Daoy (cell line): ENCODE measurements at regions not wholly inside any gene's neighbourhood (a gene's known extent, or its start where the extent isn't known, plus 50 kb on each side); places are given as distances from the start of the nearest gene placed in this dataset.
"Not testable (repeated sequence)": the region's sequence is repeated elsewhere in the genome, so short reads cannot be mapped to it uniquely, and the experiment has no call there.

ENCODE experiments used
- DNase-seq: peaks from one replicate; pipeline ENCODE4 v3.0.0-alpha.2; 2015; ENCODE audit warnings: low read depth

- no peak for DNase-seq
Observed at GRCh38 chrX:34576864-34577263, 80.2 kb downstream of the TMEM47 start.

- DNase-seq, result no peak
Observed at GRCh38 chrX:34565981-34566380, 91.1 kb downstream of the TMEM47 start.

- no peak for DNase-seq
Observed at GRCh38 chrX:34563804-34564203, 93.3 kb downstream of the TMEM47 start.

GRCh38 chrX:34563061-34563460 is 94.0 kb downstream of the TMEM47 start:
- DNase-seq, result no peak

GRCh38 chrX:34562006-34562405 is 95.1 kb downstream of the TMEM47 start:
- no peak for DNase-seq

GRCh38 chrX:34560180-34560579 is 96.9 kb downstream of the TMEM47 start:
- DNase-seq, result no peak

GRCh38 chrX:34559325-34559724 is 97.8 kb downstream of the TMEM47 start:
- no peak for DNase-seq

GRCh38 chrX:34557733-34558132 is 99.4 kb downstream of the TMEM47 start:
- DNase-seq, result no peak

GRCh38 chrX:34555481-34555880 is 101.6 kb downstream of the TMEM47 start:
- DNase-seq, result no peak

- DNase-seq, result no peak
Observed at GRCh38 chrX:34546366-34546765, 110.7 kb downstream of the TMEM47 start.

- DNase-seq, result no peak
Observed at GRCh38 chrX:34528081-34528480, 129.0 kb downstream of the TMEM47 start.

GRCh38 chrX:34521563-34521962 is 135.5 kb downstream of the TMEM47 start:
- no peak for DNase-seq

- no peak for DNase-seq
Observed at GRCh38 chrX:34509394-34509793, 147.7 kb downstream of the TMEM47 start.

GRCh38 chrX:34503119-34503518 is 154.0 kb downstream of the TMEM47 start:
- no peak for DNase-seq

GRCh38 chrX:34493086-34493485 is 164.0 kb downstream of the TMEM47 start:
- DNase-seq, result no peak

GRCh38 chrX:34491126-34491525 is 166.0 kb downstream of the TMEM47 start:
- DNase-seq, result no peak

- no peak for DNase-seq
Observed at GRCh38 chrX:34487364-34487763, 169.7 kb downstream of the TMEM47 start.

GRCh38 chrX:34483980-34484379 is 173.1 kb downstream of the TMEM47 start:
- no peak for DNase-seq

- DNase-seq, result no peak
Observed at GRCh38 chrX:34470507-34470906, 186.6 kb downstream of the TMEM47 start.

GRCh38 chrX:34467437-34467836 is 189.6 kb downstream of the TMEM47 start:
- DNase-seq, result no peak

GRCh38 chrX:34463220-34463619 is 193.9 kb downstream of the TMEM47 start:
- not testable (repeated sequence) for DNase-seq

GRCh38 chrX:34457850-34458249 is 199.2 kb downstream of the TMEM47 start:
- DNase-seq, result not testable (repeated sequence)

GRCh38 chrX:34437586-34437985 is 219.5 kb downstream of the TMEM47 start:
- no peak for DNase-seq

- DNase-seq, result no peak
Observed at GRCh38 chrX:34426334-34426733, 230.8 kb downstream of the TMEM47 start.

- DNase-seq, result no peak
Observed at GRCh38 chrX:34406580-34406979, 250.5 kb downstream of the TMEM47 start.
